Activated naive CD8-positive, alpha-beta T cell treated with anti-CD3 and anti-CD28 coated beads, Interleukin-2, amount 50 U/mL, for 24 hours (primary cell): ENCODE measurements at regions not wholly inside any gene's neighbourhood (a gene's known extent, or its start where the extent isn't known, plus 50 kb on each side); places are given as distances from the start of the nearest gene placed in this dataset.

Experiments used
- ATAC-seq: fragments of 150-1000 bp; cut with Tn5 transposase; one replicate; pipeline ENCODE4 v1.10.0; 2021
- DNase-seq: peaks from one replicate; pipeline ENCODE4 v3.0.0; 2021
- H3K27ac Mint-ChIP-seq: one replicate; pipeline ENCODE4 v1.8.0; 2021; ENCODE audit warnings: mild to moderate bottlenecking, mixed read lengths
- H3K27me3 Mint-ChIP-seq: one replicate; pipeline ENCODE4 v1.8.0; 2021; ENCODE audit warnings: mixed read lengths
- H3K36me3 Mint-ChIP-seq: one replicate; pipeline ENCODE4 v1.8.0; 2021; ENCODE audit warnings: low read depth, mixed read lengths
- H3K4me1 Mint-ChIP-seq: one replicate; pipeline ENCODE4 v1.8.0; 2021; ENCODE audit warnings: mixed read lengths
- H3K4me3 Mint-ChIP-seq: one replicate; pipeline ENCODE4 v1.8.0; 2021; ENCODE audit warnings: mild to moderate bottlenecking, moderate library complexity, mixed read lengths
- H3K9me3 Mint-ChIP-seq: one replicate; pipeline ENCODE4 v1.8.0; 2021; ENCODE audit warnings: mixed read lengths

- Mint-ChIP-seq H3K27me3 (no peaks in the 10 kb centered on the region), H3K4me3 (no peak overlapping the region), H3K4me1 (no peaks in the 10 kb centered on the region), H3K36me3 (no peaks in the 10 kb centered on the region), H3K9me3 (no peaks in the 10 kb centered on the region), H3K27ac (no peak overlapping the region)
- ATAC-seq = no peak
- no peak for DNase-seq
Measured at GRCh38 chr2:129766374-129766993, 213.0 kb upstream of the RAB6C start.

GRCh38 chr2:129767346-129768035, 212.0 kb upstream of the RAB6C start:
- no peaks in the 10 kb centered on the region for H3K27me3 Mint-ChIP-seq
- no peak for ATAC-seq
- no peak overlapping the region for H3K4me3 Mint-ChIP-seq
- no peaks in the 10 kb centered on the region for H3K36me3 Mint-ChIP-seq
- H3K27ac Mint-ChIP-seq = no peak overlapping the region
- H3K4me1 Mint-ChIP-seq = no peaks in the 10 kb centered on the region
- no peaks in the 10 kb centered on the region for H3K9me3 Mint-ChIP-seq
- no peak for DNase-seq

GRCh38 chr2:129768036-129768386, 211.5 kb upstream of the RAB6C start:
- DNase-seq = no peak
- Mint-ChIP-seq H3K9me3 (no peaks in the 10 kb centered on the region), H3K4me1 (no peaks in the 10 kb centered on the region), H3K27ac (no peak overlapping the region), H3K36me3 (no peaks in the 10 kb centered on the region), H3K4me3 (no peak overlapping the region), H3K27me3 (no peaks in the 10 kb centered on the region)
- ATAC-seq = no peak

- Mint-ChIP-seq H3K4me3 (no peak overlapping the region), H3K4me1 (no peaks in the 10 kb centered on the region), H3K9me3 (no peaks in the 10 kb centered on the region), H3K27me3 (no peaks in the 10 kb centered on the region), H3K36me3 (no peaks in the 10 kb centered on the region), H3K27ac (no peak overlapping the region)
- no peak for ATAC-seq
- no peak for DNase-seq
Measured at GRCh38 chr2:129768485-129769184, 210.8 kb upstream of the RAB6C start.

GRCh38 chr2:129769185-129769991, 210.1 kb upstream of the RAB6C start:
- Mint-ChIP-seq H3K9me3 (no peaks in the 10 kb centered on the region), H3K4me3 (no peak overlapping the region), H3K27ac (no peak overlapping the region), H3K36me3 (no peaks in the 10 kb centered on the region), H3K27me3 (no peaks in the 10 kb centered on the region), H3K4me1 (no peaks in the 10 kb centered on the region)
- ATAC-seq (no peak), DNase-seq (no peak)

- no peak for ATAC-seq
- H3K9me3 Mint-ChIP-seq = no peaks in the 10 kb centered on the region
- no peaks in the 10 kb centered on the region for H3K27me3 Mint-ChIP-seq
- no peaks in the 10 kb centered on the region for H3K36me3 Mint-ChIP-seq
- no peak overlapping the region for H3K27ac Mint-ChIP-seq
- no peaks in the 10 kb centered on the region for H3K4me1 Mint-ChIP-seq
- no peak overlapping the region for H3K4me3 Mint-ChIP-seq
- DNase-seq = no peak
Measured at GRCh38 chr2:129771418-129772189, 207.9 kb upstream of the RAB6C start.

GRCh38 chr2:129772190-129772579, 207.3 kb upstream of the RAB6C start:
- DNase-seq = no peak
- no peaks in the 10 kb centered on the region for H3K4me1 Mint-ChIP-seq
- H3K36me3 Mint-ChIP-seq = no peaks in the 10 kb centered on the region
- H3K27me3 Mint-ChIP-seq = no peaks in the 10 kb centered on the region
- no peaks in the 10 kb centered on the region for H3K9me3 Mint-ChIP-seq
- ATAC-seq = no peak
- H3K27ac Mint-ChIP-seq = no peak overlapping the region
- no peak overlapping the region for H3K4me3 Mint-ChIP-seq

GRCh38 chr2:129775952-129776653, 203.4 kb upstream of the RAB6C start:
- Mint-ChIP-seq H3K9me3 (no peaks in the 10 kb centered on the region), H3K4me3 (no peak overlapping the region), H3K4me1 (no peaks in the 10 kb centered on the region), H3K36me3 (no peaks in the 10 kb centered on the region), H3K27ac (no peak overlapping the region), H3K27me3 (no peaks in the 10 kb centered on the region)
- no peak for DNase-seq
- no peak for ATAC-seq

GRCh38 chr2:129777146-129777545, 202.3 kb upstream of the RAB6C start:
- Mint-ChIP-seq H3K4me3 (no peak overlapping the region), H3K27me3 (peaks cover 4% of the 10 kb centered on the region), H3K36me3 (no peaks in the 10 kb centered on the region), H3K27ac (no peak overlapping the region), H3K9me3 (no peaks in the 10 kb centered on the region), H3K4me1 (no peaks in the 10 kb centered on the region)
- no peak for ATAC-seq
- no peak for DNase-seq

- H3K36me3 Mint-ChIP-seq = no peaks in the 10 kb centered on the region
- H3K9me3 Mint-ChIP-seq = no peaks in the 10 kb centered on the region
- DNase-seq (no peak), ATAC-seq (no peak)
- no peak overlapping the region for H3K4me3 Mint-ChIP-seq
- no peaks in the 10 kb centered on the region for H3K4me1 Mint-ChIP-seq
- H3K27me3 Mint-ChIP-seq = peaks cover 4% of the 10 kb centered on the region
- H3K27ac Mint-ChIP-seq = no peak overlapping the region
Measured at GRCh38 chr2:129777762-129778583, 201.5 kb upstream of the RAB6C start.

GRCh38 chr2:129778584-129778877, 200.9 kb upstream of the RAB6C start:
- H3K27ac Mint-ChIP-seq = no peak overlapping the region
- ATAC-seq = no peak
- H3K9me3 Mint-ChIP-seq = no peaks in the 10 kb centered on the region
- DNase-seq = no peak
- H3K36me3 Mint-ChIP-seq = no peaks in the 10 kb centered on the region
- peaks cover 4% of the 10 kb centered on the region for H3K27me3 Mint-ChIP-seq
- no peaks in the 10 kb centered on the region for H3K4me1 Mint-ChIP-seq
- H3K4me3 Mint-ChIP-seq = no peak overlapping the region

GRCh38 chr2:129779783-129780182, 199.7 kb upstream of the RAB6C start:
- DNase-seq (no peak), ATAC-seq (no peak)
- H3K27me3 Mint-ChIP-seq = peaks cover 4% of the 10 kb centered on the region
- H3K9me3 Mint-ChIP-seq = no peaks in the 10 kb centered on the region
- H3K27ac Mint-ChIP-seq = no peak overlapping the region
- no peaks in the 10 kb centered on the region for H3K4me1 Mint-ChIP-seq
- no peak overlapping the region for H3K4me3 Mint-ChIP-seq
- H3K36me3 Mint-ChIP-seq = no peaks in the 10 kb centered on the region
